A172 (cell line): ENCODE measurements at regions not wholly inside any gene's neighbourhood (a gene's known extent, or its start where the extent isn't known, plus 50 kb on each side); places are given as distances from the start of the nearest gene placed in this dataset.

ENCODE experiments used
- DNase-seq: peaks from one replicate; pipeline ENCODE4 v3.0.0-alpha.2; 2015; ENCODE audit warnings: low spot score

- no peak for DNase-seq
Observed at GRCh38 chr11:105197071-105197815, 57.7 kb upstream of the CARD18 start.

GRCh38 chr11:105193260-105193659 lies 53.7 kb upstream of the CARD18 start:
- DNase-seq: no peak

GRCh38 chr11:105192115-105192514 lies 52.5 kb upstream of the CARD18 start:
- no peak for DNase-seq

GRCh38 chr11:105189581-105189980 lies 50.0 kb upstream of the CARD18 start:
- DNase-seq: no peak
